H1 (cell line): ENCODE measurements at regions not wholly inside any gene's neighbourhood (a gene's known extent, or its start where the extent isn't known, plus 50 kb on each side); places are given as distances from the start of the nearest gene placed in this dataset.

ENCODE experiments used
- CTCF ChIA-PET: fragments of 300-600 bp; sonication (Branson Sonifier 250); formaldehyde crosslinking; loops from one replicate; lab custom pipeline; 2021; ENCODE audit not compliant: partially characterized antibody; lab: Charles Lee
- POLR2A ChIA-PET: fragments of 300-600 bp; sonication (Branson Sonifier 250); formaldehyde crosslinking; loops from one replicate; lab custom pipeline; 2021; ENCODE audit warnings: inconsistent platforms; ENCODE audit not compliant: partially characterized antibody; lab: Charles Lee
- DNase-seq, 2 experiments: peaks; one replicate each; pipeline versions ENCODE4 v3.0.0 to v3.0.0-alpha.2; 2010 to 2022; ENCODE audit warnings: low spot score in 2 of 2, low read depth in 1 of 2, mixed read lengths in 1 of 2
- FAIRE-seq: peaks from 2 replicates; lab custom pipeline; 2011; peaks lifted over from hg19 to GRCh38; lab: Jason Lieb, UNC
- H2AFZ ChIP-seq: 2 replicates; pipeline ENCODE4 v1.8.1; 2012; ENCODE audit warnings: low read length, inconsistent platforms
- H2AK5ac ChIP-seq: 2 replicates; pipeline ENCODE4 v1.6.1; 2013; ENCODE audit warnings: low read depth, low read length
- H2BK120ac ChIP-seq: replicated peaks from 2 replicates; pipeline ENCODE3; 2013; ENCODE audit warnings: low read depth, low read length, inconsistent platforms
- H2BK12ac ChIP-seq: 2 replicates; pipeline ENCODE4 v1.6.1; 2013; ENCODE audit warnings: low read depth, low read length
- H2BK15ac ChIP-seq: 2 replicates; pipeline ENCODE4 v1.6.1; 2013; ENCODE audit warnings: low read length
- H2BK20ac ChIP-seq: 2 replicates; pipeline ENCODE4 v1.6.1; 2013; ENCODE audit warnings: low read length
- H2BK5ac ChIP-seq: 2 replicates; pipeline ENCODE4 v1.6.1; 2013; ENCODE audit warnings: low read depth, low read length
- H3K14ac ChIP-seq: 2 replicates; pipeline ENCODE4 v1.6.1; 2013; ENCODE audit warnings: inconsistent platforms; ENCODE audit not compliant: insufficient read length
- H3K18ac ChIP-seq: 2 replicates; pipeline ENCODE4 v1.6.1; 2013; ENCODE audit warnings: low read length; ENCODE audit errors: extremely low read depth
- H3K23ac ChIP-seq: 2 replicates; pipeline ENCODE4 v1.6.1; 2013; ENCODE audit warnings: inconsistent platforms; ENCODE audit not compliant: insufficient read length
- H3K23me2 ChIP-seq: 2 replicates; pipeline ENCODE4 v1.6.1; 2013; ENCODE audit warnings: low read depth, low read length
- H3K27ac ChIP-seq: 2 replicates; pipeline ENCODE4 v1.6.1; 2011; ENCODE audit warnings: low read depth, low read length, inconsistent platforms
- H3K27me3 ChIP-seq, 4 experiments: replicated peaks in 1 of 4; 1 replicate in 1 of 4; 2 replicates in 3 of 4; pipeline versions ENCODE4 v1.6.1 to v1.8.1; 2011 to 2013; ENCODE audit warnings: low read length in 3 of 4, mild to moderate bottlenecking in 3 of 4, inconsistent platforms in 2 of 4, mixed read lengths in 2 of 4, moderate library complexity in 1 of 4; ENCODE audit not compliant: control insufficient read depth in 3 of 4, insufficient read depth in 3 of 4; ENCODE audit errors: extremely low read depth in 1 of 4
- H3K36me3 ChIP-seq, 4 experiments: 2 replicates each; pipeline versions ENCODE4 v1.6.1 to v1.8.1; 2011 to 2013; ENCODE audit warnings: mild to moderate bottlenecking in 4 of 4, low read length in 3 of 4, moderate library complexity in 2 of 4, control low read depth in 1 of 4, inconsistent platforms in 1 of 4; ENCODE audit not compliant: insufficient read depth in 4 of 4, control insufficient read depth in 2 of 4
- H3K4ac ChIP-seq: replicated peaks from 2 replicates; pipeline ENCODE3; 2013; ENCODE audit warnings: low read length, low read depth, mixed read lengths, inconsistent platforms; ENCODE audit not compliant: insufficient read length
- H3K4me1 ChIP-seq, 4 experiments: replicated peaks in 1 of 4; 1 replicate in 1 of 4; 2 replicates in 3 of 4; pipeline versions ENCODE4 v1.6.1 to v1.8.1; 2011 to 2013; ENCODE audit warnings: low read length in 3 of 4, inconsistent platforms in 2 of 4, mixed read lengths in 1 of 4; ENCODE audit not compliant: insufficient read depth in 4 of 4, control insufficient read depth in 3 of 4
- H3K4me2 ChIP-seq, 2 experiments: 2 replicates each; pipeline versions ENCODE4 v1.6.1 to v1.8.1; 2011 to 2013; ENCODE audit warnings: low read depth in 2 of 2, low read length in 2 of 2, control low read depth in 1 of 2, inconsistent platforms in 1 of 2, mild to moderate bottlenecking in 1 of 2; ENCODE audit not compliant: insufficient read depth in 1 of 2
- H3K4me3 ChIP-seq, 4 experiments: fragments of 200-600, 300-600 bp in 1 of 4; sonication (generic), shearing (Covaris generic), sonication (Bioruptor Twin) in 1 of 4; 2 replicates each; pipeline versions ENCODE4 v1.5.1 to v1.8.1; 2011 to 2016; ENCODE audit warnings: low read length in 4 of 4, low read depth in 3 of 4, control low read depth in 2 of 4, inconsistent platforms in 2 of 4, mild to moderate bottlenecking in 2 of 4, mixed read lengths in 1 of 4, moderate library complexity in 1 of 4; ENCODE audit not compliant: insufficient read depth in 2 of 4; ENCODE audit errors: extremely low read depth in 1 of 4
- H3K56ac ChIP-seq: replicated peaks from 2 replicates; pipeline ENCODE3; 2013; ENCODE audit warnings: low read depth, mild to moderate bottlenecking, mixed read lengths, low read length, inconsistent platforms; ENCODE audit not compliant: insufficient read length
- H3K79me1 ChIP-seq: 2 replicates; pipeline ENCODE4 v1.6.1; 2013; ENCODE audit warnings: low read depth, low read length, control low read depth
- H3K79me2 ChIP-seq, 2 experiments: 2 replicates each; pipeline versions ENCODE4 v1.6.1 to v1.8.1; 2012 to 2013; ENCODE audit warnings: low read length in 2 of 2, mild to moderate bottlenecking in 2 of 2, inconsistent platforms in 1 of 2; ENCODE audit not compliant: insufficient read depth in 2 of 2, control insufficient read depth in 1 of 2
- H3K9ac ChIP-seq, 4 experiments: replicated peaks in 1 of 4; 1 replicate in 1 of 4; 2 replicates in 3 of 4; pipeline versions ENCODE4 v1.6.1 to v1.8.1; 2011 to 2013; ENCODE audit warnings: low read depth in 3 of 4, low read length in 3 of 4, control low read depth in 2 of 4, mild to moderate bottlenecking in 2 of 4, moderate library complexity in 2 of 4, inconsistent platforms in 1 of 4; ENCODE audit errors: extremely low read depth in 1 of 4
- H3K9me3 ChIP-seq, 2 experiments: 2 replicates each; pipeline versions ENCODE4 v1.6.1 to v1.8.1; 2012 to 2013; ENCODE audit warnings: mild to moderate bottlenecking in 2 of 2, moderate library complexity in 2 of 2, control low read depth in 1 of 2, inconsistent platforms in 1 of 2, low read depth in 1 of 2, low read length in 1 of 2, mixed read lengths in 1 of 2; ENCODE audit not compliant: insufficient read depth in 2 of 2
- H4K20me1 ChIP-seq, 2 experiments: replicated peaks in 1 of 2; 2 replicates each; pipeline versions ENCODE3 to v1.8.1; 2011 to 2013; ENCODE audit warnings: inconsistent platforms in 2 of 2, low read length in 2 of 2, mild to moderate bottlenecking in 1 of 2; ENCODE audit not compliant: insufficient read depth in 2 of 2, control insufficient read depth in 1 of 2
- H4K5ac ChIP-seq: 2 replicates; pipeline ENCODE4 v1.6.1; 2013; ENCODE audit warnings: low read length, low read depth, mixed read lengths, inconsistent platforms; ENCODE audit not compliant: insufficient read length
- H4K8ac ChIP-seq: 2 replicates; pipeline ENCODE4 v1.8.0; 2013; ENCODE audit warnings: mild to moderate bottlenecking, moderate library complexity, low read length, inconsistent platforms; ENCODE audit not compliant: insufficient read depth; ENCODE audit errors: extremely low read depth
- H4K91ac ChIP-seq: replicated peaks from 2 replicates; pipeline ENCODE3; 2013; ENCODE audit warnings: low read length, mixed read lengths, inconsistent platforms; ENCODE audit not compliant: insufficient read length
- ATF2 ChIP-seq: IDR thresholded peaks from 2 replicates; pipeline ENCODE4 v1.6.1; 2012; ENCODE audit warnings: low read length, inconsistent platforms
- CHD1 ChIP-seq: IDR thresholded peaks from 2 replicates; pipeline ENCODE4 v1.6.1; 2012; ENCODE audit warnings: low read depth, low read length, improper control_type of control experiment
- KDM5A ChIP-seq: fragments of 200-600 bp; IDR thresholded peaks from 2 replicates; pipeline ENCODE4 v1.7.1; 2012; ENCODE audit warnings: mild to moderate bottlenecking, low read length, inconsistent platforms, mixed read lengths
- SIRT6 ChIP-seq: IDR thresholded peaks from one replicate; pipeline ENCODE4 v1.7.1; 2012; ENCODE audit warnings: low read length, inconsistent platforms
- TCF12 ChIP-seq: IDR thresholded peaks from 2 replicates; pipeline ENCODE4 v1.6.1; 2011; ENCODE audit warnings: low read depth, mild to moderate bottlenecking, low read length
- TEAD4 ChIP-seq: IDR thresholded peaks from 2 replicates; pipeline ENCODE4 v1.6.1; 2012; ENCODE audit warnings: low read depth, low read length, inconsistent platforms, mixed read lengths
- ZNF274 ChIP-seq: IDR thresholded peaks from 2 replicates; pipeline ENCODE4 v1.7.0; 2012; ENCODE audit warnings: low read length, borderline replicate concordance; ENCODE audit errors: extremely low read depth
- WGBS, 2 experiments: shearing (Covaris generic) in 1 of 2; methylation state at CpG; one replicate each; pipeline versions ENCODE4 v1.1.6 to v1.1.7; 2013 to 2015; ENCODE audit warnings: low lambda C conversion rate in 2 of 2, mixed read lengths in 2 of 2, inconsistent platforms in 1 of 2, low coverage in 1 of 2, missing lambda C conversion rate in 1 of 2; ENCODE audit not compliant: insufficient replicate concordance in 2 of 2, insufficient coverage in 1 of 2, insufficient read length in 1 of 2; ENCODE audit errors: extremely low coverage in 1 of 2, missing lambda C conversion rate in 1 of 2; 5-methylcytosine and 5-hydroxymethylcytosine counted together

- Histone ChIP-seq H2BK12ac (no peak overlapping the region), H3K4ac (no peak overlapping the region), H2BK120ac (no peak overlapping the region), H3K18ac (no peak overlapping the region), H4K5ac (no peak overlapping the region), H2AFZ (no peak overlapping the region), H3K36me3 (no peaks in the 10 kb centered on the region), H3K4me1 (peaks cover 2 to 8% (median 3%) of the 10 kb centered on the region in 4 experiments; a peak in 4 of 7 replicates), H3K79me1 (no peaks in the 10 kb centered on the region), H3K27me3 (no peaks in the 10 kb centered on the region), H3K23me2 (no peaks in the 10 kb centered on the region), H2BK20ac (no peak overlapping the region), H3K9me3 (no peaks in the 10 kb centered on the region), H3K4me3 (no peak overlapping the region; a peak in 1 of 8 replicates), H2AK5ac (no peak overlapping the region), H4K91ac (no peak overlapping the region), H2BK15ac (no peak overlapping the region), H3K23ac (no peak overlapping the region), H3K79me2 (no peaks in the 10 kb centered on the region), H4K8ac (no peak overlapping the region), H3K14ac (no peak overlapping the region), H3K9ac (no peak overlapping the region), H3K56ac (no peak overlapping the region), H3K4me2 (peak overlapping the region; percentile 43 to 53; a peak in 2 of 4 replicates), H2BK5ac (no peak overlapping the region), H4K20me1 (no peaks in the 10 kb centered on the region), H3K27ac (no peak overlapping the region)
- WGBS, 2 experiments, result 15% methylated on average over 3 of the region's 3 CpGs; no CpG with 5 or more reads in 1 of the 2 experiments
- TF ChIP-seq CHD1 (no peak), TCF12 (no peak), SIRT6 (no peak), KDM5A (no peak), ATF2 (no peak), TEAD4 (no peak), ZNF274 (no peak)
- FAIRE-seq (peak; percentile 39), DNase-seq (no peak)
- CTCF ChIA-PET, result interaction anchor here (1.0 to 1.5 kb wide), 3 partner anchors 9 to 25 kb away, joined by 3 to 4 read pairs (median 3); no protein-coding TSS in a partner anchor
- POLR2A ChIA-PET, result no interaction called here
Observed at GRCh38 chr5:39518516-39518915, 93.7 kb upstream of the DAB2 start.
